Inferior parietal cortex (tissue), 1 donor: ENCODE measurements at regions not wholly inside any gene's neighbourhood (a gene's known extent, or its start where the extent isn't known, plus 50 kb on each side); places are given as distances from the start of the nearest gene placed in this dataset.
"Not testable (repeated sequence)": the region's sequence is repeated elsewhere in the genome, so short reads cannot be mapped to it uniquely, and the experiment has no call there.

Experiments
- DNase-seq: peaks from one replicate; pipeline ENCODE4 v3.0.0-alpha.2; 2016; ENCODE audit errors: extremely low spot score

DNA sequence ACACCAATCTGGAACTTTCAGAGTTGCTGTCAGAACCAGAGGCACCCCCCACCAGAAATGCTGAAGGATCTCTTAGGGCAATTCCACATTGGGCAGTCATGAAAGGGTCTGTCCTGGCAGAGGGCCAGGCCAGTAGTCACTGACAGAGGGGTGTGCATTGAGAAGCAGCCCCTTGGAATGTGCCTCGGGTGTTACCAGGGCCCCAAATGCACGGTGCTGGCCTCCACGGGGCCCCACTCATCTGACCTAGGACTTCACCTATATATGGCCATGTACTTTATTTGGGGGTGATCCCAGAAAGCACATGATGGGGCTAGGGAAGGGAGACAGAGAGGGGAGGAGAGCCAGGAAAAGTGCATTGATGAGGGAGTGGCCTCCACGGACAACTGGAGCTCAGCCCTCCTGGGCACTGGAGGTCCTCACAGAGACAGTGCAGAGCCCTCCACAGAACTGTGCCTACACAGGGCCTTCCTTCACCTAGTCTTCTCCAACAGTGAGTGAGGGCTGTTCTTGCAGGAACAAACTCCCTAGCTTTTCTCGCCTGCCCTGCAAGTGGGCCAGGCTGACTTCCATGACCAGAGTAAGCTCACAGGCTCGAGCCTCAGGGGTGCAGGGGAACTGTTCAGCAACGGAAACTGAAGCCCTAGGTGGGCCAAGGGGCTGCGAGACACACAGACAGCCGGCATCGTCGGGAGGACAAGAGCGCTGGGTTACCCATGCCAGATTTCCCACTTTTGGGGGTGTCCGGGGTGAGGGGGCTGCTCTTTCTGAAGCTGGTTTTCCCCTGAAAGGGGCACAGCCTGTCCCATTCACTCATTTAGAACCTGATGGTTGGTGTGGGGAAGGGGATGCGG lies 136.2 kb downstream of the HMX1 start:
- no peak for DNase-seq

DNA sequence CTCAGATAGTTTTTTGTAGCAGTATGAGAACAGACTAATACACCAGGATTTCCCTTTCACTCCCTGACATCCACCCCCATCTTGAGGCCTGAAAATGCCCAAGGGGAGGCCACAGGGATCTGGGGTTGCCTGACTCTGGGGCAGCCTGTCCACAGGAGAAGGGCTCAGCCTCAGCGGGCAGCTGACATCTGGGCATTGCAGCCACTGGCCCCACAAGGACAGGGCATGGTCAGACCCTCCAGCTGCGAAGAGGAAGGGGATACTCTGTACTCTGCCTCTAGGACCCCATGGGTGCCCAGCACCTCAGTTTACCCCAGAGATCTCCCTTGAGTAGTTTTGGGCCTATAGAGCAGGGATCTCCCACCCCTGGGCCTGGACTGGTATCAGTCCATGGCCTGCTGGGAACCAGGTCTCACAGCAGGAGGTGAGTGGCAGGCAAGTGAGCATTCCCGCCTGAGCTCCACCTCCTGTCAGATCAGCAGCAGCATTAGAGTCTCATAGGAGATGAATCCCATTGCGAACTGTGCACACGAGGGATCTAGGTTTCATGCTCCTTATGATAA lies 138.9 kb downstream of the HMX1 start:
- no peak for DNase-seq

GRCh38 chr4:8732092-8732491 lies 139.5 kb downstream of the CPZ start:
- no peak for DNase-seq

- no peak for DNase-seq
Measured at GRCh38 chr4:8731364-8731763, 138.8 kb downstream of the CPZ start.

DNA sequence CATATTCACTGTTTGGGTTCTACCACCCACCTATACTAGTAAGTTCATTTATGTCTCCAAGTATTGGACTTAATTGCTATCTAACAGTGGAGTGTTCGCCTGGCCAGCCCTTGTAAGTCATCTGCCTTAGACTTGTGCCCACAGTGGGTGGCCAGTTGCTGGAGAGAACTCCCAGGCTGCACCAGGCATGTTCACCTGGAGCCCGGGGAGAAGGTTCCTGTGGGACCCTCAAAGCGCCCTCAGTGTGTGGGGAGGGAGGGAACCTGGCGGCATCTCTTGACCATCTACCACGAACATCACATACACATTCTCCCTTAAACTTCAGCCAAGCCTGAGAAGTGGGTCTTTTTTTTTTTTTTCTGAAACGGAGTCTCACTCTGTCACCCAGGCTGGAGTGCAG lies 138.1 kb downstream of the CPZ start:
- DNase-seq: no peak

DNA sequence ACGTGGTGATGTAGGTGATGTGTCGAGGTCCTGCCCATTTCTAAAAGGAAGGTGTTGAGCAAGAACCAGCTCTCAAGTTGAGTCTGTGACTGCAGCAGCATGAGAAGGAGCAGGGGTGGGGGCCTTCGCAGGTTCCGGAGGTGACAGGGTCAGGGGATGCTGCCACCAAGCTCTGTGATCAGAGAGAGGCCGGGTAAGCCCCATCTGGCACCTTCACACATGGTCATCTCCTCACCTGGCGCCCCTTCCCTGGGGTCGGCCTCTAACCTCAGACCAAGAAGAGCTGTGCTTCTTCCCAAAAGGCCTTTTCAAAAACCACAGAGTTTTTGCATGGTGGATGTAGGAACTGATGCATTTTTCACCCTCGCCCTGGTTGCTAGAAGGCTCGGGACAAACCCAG lies 137.6 kb downstream of the CPZ start:
- no peak for DNase-seq

DNA sequence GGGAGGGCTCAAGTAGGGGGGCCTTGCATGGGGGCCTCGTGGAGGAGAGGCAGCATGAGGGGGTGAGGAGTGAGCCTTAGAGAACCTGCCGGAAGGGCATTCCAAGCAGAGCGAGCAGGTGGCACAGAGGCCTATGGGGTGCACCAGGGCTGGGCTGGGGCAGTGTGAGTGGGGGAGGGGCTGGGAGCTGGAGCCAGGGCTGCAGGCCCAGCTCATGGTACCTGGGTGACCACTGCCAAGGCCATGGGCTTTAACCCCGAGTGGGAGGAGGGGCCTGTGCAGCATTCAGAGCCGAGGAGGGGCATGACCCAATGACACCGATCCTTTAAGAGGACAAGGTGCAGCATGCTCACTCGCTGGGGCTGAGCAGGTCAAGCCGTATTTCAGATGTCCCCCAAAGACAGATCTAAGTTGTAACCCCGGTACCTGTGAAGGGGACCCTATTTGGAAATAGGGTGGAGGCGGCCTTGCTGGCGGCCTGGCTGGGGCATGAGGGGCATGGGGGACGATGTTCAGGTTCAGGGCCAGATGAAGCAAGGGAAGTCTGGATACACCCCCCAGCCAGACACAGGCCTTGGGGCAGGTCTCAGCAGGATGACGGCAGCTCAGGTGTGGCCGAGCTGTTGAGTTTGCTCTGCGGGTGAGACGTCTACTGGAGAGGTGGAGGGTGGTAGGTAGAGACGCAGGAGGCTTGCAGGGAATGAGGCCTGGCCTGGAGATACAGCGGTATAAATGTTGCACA lies 137.0 kb downstream of the CPZ start:
- no peak for DNase-seq

DNA sequence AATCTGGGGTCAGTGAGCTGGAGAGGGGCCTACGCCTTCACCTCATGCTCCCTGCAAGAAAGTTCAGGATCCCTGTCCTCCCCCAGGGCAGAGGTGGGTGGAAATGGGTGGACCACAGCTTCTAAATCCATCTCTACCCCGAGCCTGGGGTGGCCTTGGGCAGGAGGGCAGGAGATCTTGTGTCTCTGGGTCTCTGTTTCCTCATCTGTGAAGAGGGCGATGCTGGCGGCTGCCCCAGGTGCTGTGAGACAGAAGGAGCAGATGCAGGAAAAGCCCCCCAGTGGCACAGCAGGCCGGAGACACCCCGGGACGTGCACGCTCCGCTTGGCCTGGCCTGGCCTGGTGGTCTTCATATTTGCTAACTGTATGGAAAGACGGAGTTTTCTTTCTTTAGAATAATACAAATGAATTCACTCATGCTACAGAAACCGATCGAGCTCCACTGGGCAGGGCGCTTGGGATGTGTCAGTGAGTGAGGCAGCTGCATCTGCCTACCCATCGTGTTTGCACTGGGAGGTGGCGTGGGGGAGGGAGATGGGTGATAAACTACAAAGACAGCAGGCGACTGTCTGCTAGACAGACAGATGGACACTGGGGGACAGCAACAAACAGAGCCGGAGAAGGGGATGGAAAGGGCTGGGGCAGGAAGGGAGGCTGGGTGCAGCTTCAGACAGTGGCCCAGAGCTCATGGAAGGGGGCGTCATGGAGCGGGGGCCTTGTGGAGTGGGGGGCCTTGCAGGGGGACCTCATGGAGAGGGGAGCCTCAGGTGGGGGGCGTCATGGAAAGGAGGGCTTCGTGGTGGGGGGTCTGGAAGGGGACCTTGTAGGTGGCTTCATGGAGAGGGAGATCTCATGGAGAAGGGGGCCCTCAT lies 136.2 kb downstream of the CPZ start:
- DNase-seq: no peak

DNA sequence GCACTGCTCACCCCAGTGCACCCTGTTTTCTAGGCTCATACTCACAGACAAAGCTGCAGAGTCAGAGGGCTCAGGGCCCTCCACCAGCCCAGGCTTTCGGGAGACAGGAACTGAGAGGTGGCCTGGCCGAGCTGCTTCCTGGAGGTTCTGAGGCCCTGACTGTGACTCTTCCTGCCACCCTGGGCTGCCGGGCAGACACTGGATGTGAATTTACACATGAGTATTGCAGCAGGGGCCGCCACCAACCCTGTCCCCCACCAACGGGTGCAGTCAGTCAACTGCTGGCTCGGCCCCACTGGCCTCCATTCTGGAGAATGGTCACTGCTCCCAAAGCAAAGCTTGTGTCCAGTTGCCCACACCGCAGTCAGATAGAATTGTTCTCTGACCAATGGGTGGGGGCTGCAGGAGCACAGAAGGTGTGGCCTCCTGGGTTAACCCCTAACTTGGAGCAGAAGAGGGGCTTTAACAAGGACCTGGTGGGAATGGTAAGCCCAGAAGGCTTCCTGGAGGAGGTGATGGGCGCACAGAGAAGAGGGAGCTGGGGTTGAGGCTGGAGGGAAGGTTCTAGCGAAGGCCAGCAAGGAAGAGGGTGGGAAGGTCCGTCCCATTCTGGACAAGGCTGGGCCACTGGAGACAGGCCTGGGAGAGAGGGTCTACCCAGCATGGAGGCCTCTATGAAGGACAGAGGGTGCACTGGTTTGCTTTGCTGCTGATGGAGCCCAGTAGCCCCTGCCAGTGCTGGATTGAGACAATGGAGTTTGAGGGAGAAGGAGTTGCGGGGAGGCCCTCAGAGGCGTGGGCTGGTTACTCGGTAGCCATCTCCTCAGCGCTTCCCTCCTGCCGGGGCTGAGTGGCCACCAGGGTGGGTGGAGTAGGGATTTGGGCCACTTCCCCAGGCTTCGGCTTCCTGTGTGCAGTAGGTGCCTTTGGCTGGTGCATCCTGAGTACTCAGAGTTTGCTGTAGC lies 135.3 kb downstream of the CPZ start:
- DNase-seq: no peak

DNA sequence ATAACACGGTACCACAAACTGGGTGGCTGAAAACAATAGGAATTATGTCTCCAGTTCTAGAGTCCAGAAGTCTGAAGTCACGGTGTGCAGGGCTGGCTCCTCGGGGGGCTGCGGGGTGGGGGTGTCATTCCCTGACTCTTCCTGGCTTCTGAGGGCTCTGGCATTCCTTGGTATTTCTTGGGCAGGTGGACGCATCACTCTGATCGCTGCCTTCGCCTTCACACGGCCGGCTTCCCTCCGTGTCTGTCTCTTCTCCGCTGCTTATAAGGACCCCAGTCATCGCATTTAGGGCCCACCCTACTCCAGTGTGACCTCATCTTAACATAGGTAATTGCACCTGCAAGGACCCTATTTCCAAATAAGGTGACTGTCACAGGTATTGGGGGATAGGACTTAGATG lies 134.6 kb downstream of the CPZ start:
- DNase-seq: no peak

DNA sequence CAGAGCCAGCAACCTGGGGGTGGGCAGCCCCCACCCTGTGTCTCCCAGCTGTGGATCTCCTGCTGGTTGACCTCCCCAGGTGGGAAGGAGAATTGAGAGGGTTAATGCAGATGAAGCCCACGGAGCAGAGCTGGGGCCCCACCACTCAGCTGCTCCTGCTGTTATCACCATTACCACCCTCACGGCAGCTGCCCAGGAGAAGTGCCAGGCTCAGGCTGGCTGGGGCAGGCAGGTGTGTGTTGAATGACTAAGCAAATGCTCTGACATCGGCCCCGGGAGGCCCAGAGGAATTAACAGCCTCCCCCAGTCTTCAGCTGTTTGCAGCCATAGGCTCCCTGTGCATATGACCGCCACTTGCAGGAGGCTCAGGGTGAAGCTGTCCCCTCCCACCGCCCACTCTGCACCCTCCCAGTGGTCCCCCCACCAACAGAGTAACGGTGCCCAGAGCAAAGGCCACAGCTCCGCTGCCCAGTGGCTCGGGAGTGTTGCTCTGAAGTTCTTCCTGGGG lies 133.8 kb downstream of the CPZ start:
- no peak for DNase-seq

GRCh38 chr4:8725845-8726244 lies 133.3 kb downstream of the CPZ start:
- DNase-seq: no peak

GRCh38 chr4:8725071-8725841 lies 132.7 kb downstream of the CPZ start:
- no peak for DNase-seq

- no peak for DNase-seq
Measured at GRCh38 chr4:8724436-8725070, 132.0 kb downstream of the CPZ start.

- DNase-seq: no peak
Measured at GRCh38 chr4:8723222-8723980, 130.8 kb downstream of the CPZ start.

DNA sequence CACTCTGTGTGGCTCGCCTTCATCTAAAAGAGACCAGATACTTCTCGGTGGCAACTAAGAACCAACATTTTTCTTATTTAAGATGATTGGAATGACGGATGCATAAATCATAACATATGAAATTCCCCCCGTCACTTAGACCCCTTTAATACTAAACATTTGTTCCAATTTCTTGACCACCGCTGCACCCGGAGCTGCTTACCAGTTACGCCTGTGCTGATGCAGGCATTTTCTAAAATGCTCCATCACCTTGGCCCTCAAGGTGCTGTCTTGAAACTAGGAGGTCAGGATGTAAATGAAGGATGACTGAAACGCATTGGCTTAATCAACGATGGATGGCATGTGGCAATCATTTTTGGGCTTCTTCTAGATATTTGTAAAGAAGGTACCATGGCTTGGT lies 130.0 kb downstream of the CPZ start:
- no peak for DNase-seq

DNA sequence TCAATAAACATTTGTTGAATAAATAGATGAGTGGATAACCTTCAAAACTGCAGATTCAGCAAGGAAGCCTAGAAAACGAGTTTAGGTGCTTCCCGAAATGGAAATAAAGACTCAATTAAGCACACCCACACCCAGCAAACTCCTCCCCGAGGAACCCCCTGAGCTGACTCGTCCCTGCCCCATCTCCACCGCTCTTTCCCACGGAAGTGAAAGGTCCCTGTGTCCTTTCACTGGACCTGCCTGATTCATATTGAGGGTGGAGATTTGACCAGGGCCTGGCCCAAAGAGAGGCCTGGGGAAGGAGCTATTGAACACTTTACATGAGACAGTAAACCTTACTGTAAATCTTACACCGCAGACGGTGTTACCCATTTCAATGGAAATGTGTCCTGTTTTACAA lies 129.1 kb downstream of the CPZ start:
- no peak for DNase-seq

- DNase-seq: no peak
Measured at GRCh38 chr4:8719421-8719820, 126.9 kb downstream of the CPZ start.

DNA sequence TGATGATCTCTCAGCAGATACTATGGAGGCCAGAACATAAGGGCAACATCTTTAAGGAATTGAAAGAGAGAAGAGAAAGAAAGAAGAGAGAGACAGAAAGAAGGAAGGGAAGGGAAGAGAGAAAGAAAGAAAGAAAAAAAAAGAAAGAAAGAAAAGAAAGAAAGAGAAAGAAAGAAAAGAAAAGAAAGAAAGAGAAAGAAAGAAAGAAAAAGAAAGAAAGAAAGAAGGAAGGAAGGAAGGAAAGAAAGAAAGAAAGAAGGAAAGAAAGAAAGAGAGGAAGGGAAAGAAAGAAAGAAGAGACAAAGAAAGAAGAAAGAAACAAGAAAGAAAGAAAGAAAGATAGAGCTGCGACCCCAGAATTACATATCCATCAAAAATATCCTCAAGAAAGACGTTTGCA lies 124.9 kb downstream of the CPZ start:
- not testable (repeated sequence) for DNase-seq
